Prostate gland (tissue), 2 donors: ENCODE measurements at regions not wholly inside any gene's neighbourhood (a gene's known extent, or its start where the extent isn't known, plus 50 kb on each side); places are given as distances from the start of the nearest gene placed in this dataset.

ENCODE experiments used
- DNase-seq: peaks from one replicate; pipeline ENCODE4 v3.0.0-alpha.2; 2019; ENCODE audit warnings: low spot score
- H3K27ac ChIP-seq, 2 donors: fragments of 200-600 bp; sonication (generic); 2 replicates each; pipeline ENCODE4 v1.5.1; 2017 to 2019
- H3K27me3 ChIP-seq: fragments of 200-600 bp; sonication (generic); replicated peaks from 2 replicates; pipeline ENCODE4 v1.5.1; 2019; ENCODE audit not compliant: insufficient read depth
- H3K36me3 ChIP-seq, 2 donors: fragments of 200-600 bp; sonication (generic); 1 replicate in 1 of 2; 2 replicates in 1 of 2; pipeline versions ENCODE4 v1.5.1 to v1.8.1; 2017 to 2019
- H3K4me1 ChIP-seq: fragments of 200-600 bp; sonication (generic); replicated peaks from 2 replicates; pipeline ENCODE4 v1.5.1; 2019
- H3K4me3 ChIP-seq, 2 donors: fragments of 200-600 bp; sonication (generic); 2 replicates each; pipeline ENCODE4 v1.5.1; 2017 to 2019
- H3K9me3 ChIP-seq: fragments of 200-600 bp; sonication (generic); 2 replicates; pipeline ENCODE4 v1.5.1; 2017
- POLR2A ChIP-seq: fragments of 450-650 bp; IDR thresholded peaks from one replicate; pipeline ENCODE4 v1.6.1; 2016; ENCODE audit warnings: antibody characterized with exemption, mild to moderate bottlenecking
- POLR2AphosphoS5 ChIP-seq: sonication (generic); formaldehyde crosslinking; IDR thresholded peaks from one replicate; pipeline ENCODE4 v1.6.1; 2017; ENCODE audit warnings: antibody characterized with exemption
- WGBS: methylation state at CpG from one replicate; pipeline ENCODE4 v1.1.5; 2018; 5-methylcytosine and 5-hydroxymethylcytosine counted together
- intact Hi-C: fragments of 100-400 bp; cut with DNase I; formaldehyde crosslinking; loops from one replicate; pipeline ENCODE4 v1.14.2; 2022
- TF ChIP-seq, protein P1 (sequence below), 4 experiments: fragments of 200-600 bp in 2 of 4; fragments of 450-650 bp in 2 of 4; sonication (generic) in 2 of 4; IDR thresholded peaks; 1 replicate in 3 of 4; 2 replicates in 1 of 4; pipeline ENCODE4 v1.5.1; 2016 to 2019; ENCODE audit warnings: antibody characterized with exemption in 4 of 4, mild to moderate bottlenecking in 2 of 4, moderate library complexity in 2 of 4

DNA sequence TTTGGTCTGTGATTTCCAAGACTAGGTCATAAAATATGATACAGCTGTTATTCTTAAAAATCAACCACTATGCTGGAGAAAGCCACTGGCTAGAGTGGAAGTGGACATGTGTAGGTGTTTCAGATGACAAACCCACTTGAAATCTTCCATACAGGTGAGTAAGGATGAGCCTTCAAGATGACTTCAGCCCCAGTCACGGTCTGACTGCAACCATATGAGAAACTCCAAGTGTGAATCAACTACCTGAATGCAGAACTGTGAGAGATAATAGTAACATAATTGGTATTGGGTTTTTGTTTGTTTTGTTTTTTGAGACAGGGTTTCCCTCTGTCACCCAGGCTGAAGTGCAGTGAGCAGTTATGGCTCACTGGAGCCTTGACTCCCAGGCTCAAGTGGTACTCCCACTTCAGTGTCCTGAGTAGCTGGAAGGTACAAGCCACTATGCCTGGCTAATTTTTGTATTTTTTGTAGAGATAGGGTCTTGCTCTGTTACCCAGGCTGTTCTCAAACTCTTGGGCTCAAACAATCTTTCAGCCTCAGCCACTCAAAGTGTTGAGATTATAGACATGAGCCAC, 273.3 kb upstream of the LRIG3 start:
- H3K4me1 ChIP-seq: no peaks in the 10 kb centered on the region
- TF ChIP-seq, protein P1, sequence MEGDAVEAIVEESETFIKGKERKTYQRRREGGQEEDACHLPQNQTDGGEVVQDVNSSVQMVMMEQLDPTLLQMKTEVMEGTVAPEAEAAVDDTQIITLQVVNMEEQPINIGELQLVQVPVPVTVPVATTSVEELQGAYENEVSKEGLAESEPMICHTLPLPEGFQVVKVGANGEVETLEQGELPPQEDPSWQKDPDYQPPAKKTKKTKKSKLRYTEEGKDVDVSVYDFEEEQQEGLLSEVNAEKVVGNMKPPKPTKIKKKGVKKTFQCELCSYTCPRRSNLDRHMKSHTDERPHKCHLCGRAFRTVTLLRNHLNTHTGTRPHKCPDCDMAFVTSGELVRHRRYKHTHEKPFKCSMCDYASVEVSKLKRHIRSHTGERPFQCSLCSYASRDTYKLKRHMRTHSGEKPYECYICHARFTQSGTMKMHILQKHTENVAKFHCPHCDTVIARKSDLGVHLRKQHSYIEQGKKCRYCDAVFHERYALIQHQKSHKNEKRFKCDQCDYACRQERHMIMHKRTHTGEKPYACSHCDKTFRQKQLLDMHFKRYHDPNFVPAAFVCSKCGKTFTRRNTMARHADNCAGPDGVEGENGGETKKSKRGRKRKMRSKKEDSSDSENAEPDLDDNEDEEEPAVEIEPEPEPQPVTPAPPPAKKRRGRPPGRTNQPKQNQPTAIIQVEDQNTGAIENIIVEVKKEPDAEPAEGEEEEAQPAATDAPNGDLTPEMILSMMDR (IDR thresholded peaks at IDR 0.05): no peak
- TF ChIP-seq POLR2A: no peak
- no peak for TF ChIP-seq POLR2AphosphoS5
- no peak overlapping the region for H3K27ac ChIP-seq

GRCh38 chr12:59191372-59191771, 271.1 kb upstream of the LRIG3 start:
- intact Hi-C loops: no loop called here
- TF ChIP-seq POLR2AphosphoS5 (no peak), POLR2A (no peak)
- TF ChIP-seq, protein P1 (IDR thresholded peaks at IDR 0.05): no peak
- Histone ChIP-seq H3K27ac (no peak overlapping the region), H3K4me3 (no peak overlapping the region), H3K4me1 (no peaks in the 10 kb centered on the region), H3K36me3 (no peaks in the 10 kb centered on the region), H3K27me3 (no peaks in the 10 kb centered on the region), H3K9me3 (no peaks in the 10 kb centered on the region)
- DNase-seq: no peak
- WGBS: 55% methylated on average over 1 of the region's 1 CpG

More for the DNA sequence above, 273.3 kb upstream of the LRIG3 start:
- WGBS: 90% methylated on average over 1 of the region's 1 CpG
- no peaks in the 10 kb centered on the region for H3K36me3 ChIP-seq
- intact Hi-C loops: no loop called here
- no peaks in the 10 kb centered on the region for H3K9me3 ChIP-seq
- H3K27me3 ChIP-seq: no peaks in the 10 kb centered on the region
- no peak for DNase-seq
- no peak overlapping the region for H3K4me3 ChIP-seq

DNA sequence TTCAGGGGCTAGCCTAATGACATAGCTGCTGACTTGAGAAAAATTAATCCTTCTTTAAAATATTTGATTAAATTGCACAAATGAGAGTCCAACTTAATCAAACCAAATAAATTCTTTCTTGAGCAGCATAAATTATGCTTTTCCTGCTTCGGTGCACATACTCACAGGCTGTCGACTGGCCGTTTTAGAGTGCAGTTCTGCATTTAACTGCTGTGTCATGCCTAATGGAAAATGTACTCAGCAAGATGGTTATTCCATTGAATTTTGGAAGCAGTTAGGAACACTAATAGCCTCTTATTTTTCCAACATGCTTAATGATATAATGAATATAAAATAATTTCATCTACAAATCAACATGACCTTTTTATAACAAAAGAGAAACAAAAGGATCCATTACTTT, 266.1 kb upstream of the LRIG3 start:
- intact Hi-C loops: no loop called here
- no peak for DNase-seq
- 54% methylated on average over 3 of the region's 3 CpGs for WGBS

DNA sequence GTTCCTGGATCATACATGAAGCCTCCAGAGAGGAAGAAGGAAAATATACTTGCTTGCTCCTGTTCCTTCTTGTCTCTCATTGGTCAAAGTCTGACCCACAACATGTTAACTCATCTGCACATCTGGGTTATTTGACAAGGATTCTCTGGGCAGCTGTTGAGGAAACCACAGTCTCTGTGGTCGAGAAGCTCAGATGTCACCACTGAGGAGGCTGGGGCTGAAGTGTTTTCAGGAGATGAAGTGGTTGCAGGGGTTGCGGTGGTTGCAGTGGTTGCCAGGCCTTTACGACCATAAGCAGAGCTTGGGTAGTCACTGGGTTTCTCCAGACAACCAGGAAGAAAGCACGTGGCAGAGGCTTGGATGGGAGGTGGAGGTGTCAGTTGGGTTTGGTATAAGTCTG, 265.0 kb upstream of the LRIG3 start:
- TF ChIP-seq, protein P1 (IDR thresholded peaks at IDR 0.05): no peak
- TF ChIP-seq POLR2A (no peak), POLR2AphosphoS5 (no peak)
- intact Hi-C loops: no loop called here
- 82% methylated on average over 4 of the region's 4 CpGs for WGBS
- Histone ChIP-seq H3K4me1 (no peaks in the 10 kb centered on the region), H3K9me3 (no peaks in the 10 kb centered on the region), H3K27me3 (no peaks in the 10 kb centered on the region), H3K4me3 (no peak overlapping the region), H3K36me3 (no peaks in the 10 kb centered on the region), H3K27ac (no peak overlapping the region)
- no peak for DNase-seq

More for the DNA sequence above, 266.1 kb upstream of the LRIG3 start:
- H3K4me1 ChIP-seq: no peaks in the 10 kb centered on the region
- no peaks in the 10 kb centered on the region for H3K36me3 ChIP-seq
- no peaks in the 10 kb centered on the region for H3K9me3 ChIP-seq
- H3K4me3 ChIP-seq: no peak overlapping the region
- H3K27me3 ChIP-seq: no peaks in the 10 kb centered on the region
- TF ChIP-seq POLR2AphosphoS5: no peak
- TF ChIP-seq, protein P1 (IDR thresholded peaks at IDR 0.05): no peak
- no peak for TF ChIP-seq POLR2A
- H3K27ac ChIP-seq: no peak overlapping the region

DNA sequence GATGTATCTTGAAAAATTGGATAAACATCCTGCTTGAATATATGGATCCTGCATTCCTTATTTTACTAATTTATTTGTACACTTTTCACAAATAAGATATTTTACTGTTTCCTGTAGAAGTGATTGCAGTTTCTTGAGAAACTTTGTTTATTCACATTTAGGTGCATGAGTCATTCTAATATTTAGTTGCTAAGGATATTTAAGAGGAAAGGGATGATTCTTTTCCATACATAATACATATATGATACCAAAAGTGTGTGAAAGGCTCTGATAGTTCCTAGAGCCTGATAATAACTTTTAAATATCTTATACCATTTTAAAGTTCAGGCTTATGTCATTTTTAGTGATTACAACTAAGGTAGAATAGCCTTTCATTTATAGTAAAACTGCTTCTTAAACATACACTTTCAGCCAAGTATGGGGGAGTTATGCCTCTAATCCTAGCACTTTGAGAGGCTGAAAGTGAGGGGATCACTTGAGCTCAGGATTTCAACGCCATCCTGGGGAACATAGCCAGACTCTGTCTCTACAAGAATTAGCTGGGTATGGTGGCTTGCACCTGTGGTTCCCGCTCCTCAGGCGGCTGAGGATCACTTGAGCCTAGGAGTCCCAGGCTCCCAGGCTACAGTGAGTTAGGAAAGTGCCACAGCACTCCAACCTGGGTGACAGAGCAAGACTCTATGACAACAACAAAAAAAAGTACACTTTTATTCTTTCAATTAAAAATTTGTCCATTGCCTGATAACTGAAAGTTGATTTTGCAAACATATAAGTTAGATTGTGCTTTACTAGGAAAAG, 262.6 kb upstream of the LRIG3 start:
- Histone ChIP-seq H3K36me3 (no peaks in the 10 kb centered on the region), H3K4me1 (no peaks in the 10 kb centered on the region), H3K9me3 (no peaks in the 10 kb centered on the region), H3K27ac (no peak overlapping the region), H3K4me3 (no peak overlapping the region), H3K27me3 (no peaks in the 10 kb centered on the region)
- intact Hi-C loops: no loop called here
- TF ChIP-seq POLR2AphosphoS5: no peak
- TF ChIP-seq, protein P1 (IDR thresholded peaks at IDR 0.05): no peak
- no peak for TF ChIP-seq POLR2A
- WGBS: 88% methylated on average over 3 of the region's 3 CpGs
- no peak for DNase-seq
